ENCODE measurements at regions not wholly inside any gene's neighbourhood (a gene's known extent, or its start where the extent isn't known, plus 50 kb on each side); places are given as distances from the start of the nearest gene placed in this dataset.
"Not testable (repeated sequence)": the region's sequence is repeated elsewhere in the genome, so short reads cannot be mapped to it uniquely, and the experiment has no call there.

DNA sequence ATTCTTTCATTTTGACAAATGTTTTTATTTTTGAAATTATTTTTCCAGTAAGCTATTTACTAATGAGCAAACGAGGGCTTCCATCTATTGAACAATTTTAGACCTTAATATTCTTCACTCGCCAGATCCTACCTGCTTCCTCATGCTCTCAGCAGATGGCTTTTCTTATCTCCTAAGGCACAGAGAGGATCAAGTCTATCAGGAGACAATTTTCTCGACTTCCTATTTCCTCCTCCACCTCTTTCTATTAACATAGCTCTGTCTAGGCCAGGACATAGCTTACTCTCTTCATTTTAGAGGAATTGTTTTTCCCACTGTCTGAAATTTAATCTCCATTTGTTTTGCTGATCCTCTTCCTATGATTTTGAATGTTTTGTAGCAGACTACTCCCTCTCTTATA is 87.0 kb upstream of the MAN1A1 start:
- no peak for DNase-seq (ENCODE audit: low read depth)

DNA sequence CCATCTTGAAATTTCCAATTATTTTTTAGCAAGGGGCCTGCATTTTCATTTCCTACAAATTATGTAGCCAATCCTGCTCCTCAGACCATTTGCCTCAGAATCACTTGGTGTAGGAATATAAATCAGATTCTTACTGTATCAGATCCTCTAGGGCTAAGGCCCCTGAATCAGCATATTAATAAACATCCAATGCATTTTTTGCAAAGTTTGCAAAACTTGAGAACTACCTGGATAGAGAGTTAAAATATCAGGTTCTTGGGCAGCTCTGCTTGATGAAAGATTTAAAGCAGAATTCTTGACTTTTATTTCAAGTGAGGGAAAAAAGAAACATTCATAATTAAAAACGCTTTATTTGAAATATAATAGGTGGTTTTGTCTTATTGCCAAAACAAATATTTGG is 82.2 kb upstream of the MAN1A1 start:
- TF ChIP-seq, protein P1, sequence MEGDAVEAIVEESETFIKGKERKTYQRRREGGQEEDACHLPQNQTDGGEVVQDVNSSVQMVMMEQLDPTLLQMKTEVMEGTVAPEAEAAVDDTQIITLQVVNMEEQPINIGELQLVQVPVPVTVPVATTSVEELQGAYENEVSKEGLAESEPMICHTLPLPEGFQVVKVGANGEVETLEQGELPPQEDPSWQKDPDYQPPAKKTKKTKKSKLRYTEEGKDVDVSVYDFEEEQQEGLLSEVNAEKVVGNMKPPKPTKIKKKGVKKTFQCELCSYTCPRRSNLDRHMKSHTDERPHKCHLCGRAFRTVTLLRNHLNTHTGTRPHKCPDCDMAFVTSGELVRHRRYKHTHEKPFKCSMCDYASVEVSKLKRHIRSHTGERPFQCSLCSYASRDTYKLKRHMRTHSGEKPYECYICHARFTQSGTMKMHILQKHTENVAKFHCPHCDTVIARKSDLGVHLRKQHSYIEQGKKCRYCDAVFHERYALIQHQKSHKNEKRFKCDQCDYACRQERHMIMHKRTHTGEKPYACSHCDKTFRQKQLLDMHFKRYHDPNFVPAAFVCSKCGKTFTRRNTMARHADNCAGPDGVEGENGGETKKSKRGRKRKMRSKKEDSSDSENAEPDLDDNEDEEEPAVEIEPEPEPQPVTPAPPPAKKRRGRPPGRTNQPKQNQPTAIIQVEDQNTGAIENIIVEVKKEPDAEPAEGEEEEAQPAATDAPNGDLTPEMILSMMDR (IDR thresholded peaks at IDR 0.05; ENCODE audit: insufficient read depth, low read depth, low read length, missing control alignments), result no peak
- DNase-seq (ENCODE audit: low read depth), result no peak
- no peak overlapping the region for H3K4me3 ChIP-seq (ENCODE audit: low read depth, low read length)

More for the DNA sequence above, 87.0 kb upstream of the MAN1A1 start:
- H3K4me3 ChIP-seq (ENCODE audit: low read depth, low read length), result no peak overlapping the region
- TF ChIP-seq, protein P1 (IDR thresholded peaks at IDR 0.05; ENCODE audit: insufficient read depth, low read depth, low read length, missing control alignments), result no peak

DNA sequence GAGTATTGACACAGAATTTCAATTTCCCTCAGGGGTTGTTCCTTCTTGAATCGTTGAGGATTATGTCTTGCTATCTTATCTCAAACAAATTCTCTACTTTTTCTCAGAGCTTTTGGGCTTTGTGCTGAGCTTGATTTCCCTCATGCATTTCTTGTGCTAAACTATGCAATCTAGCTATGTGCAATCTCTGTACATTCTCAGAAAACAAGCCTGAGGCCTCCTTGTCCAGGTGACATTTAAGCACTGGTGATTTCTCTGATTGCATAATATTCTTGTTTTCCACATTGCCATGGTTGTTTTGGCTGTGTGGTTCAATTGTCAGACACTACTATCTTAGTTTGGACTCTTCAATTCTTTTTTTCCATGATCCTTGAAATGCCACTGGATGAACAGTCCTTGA is 81.2 kb upstream of the MAN1A1 start:
- no peak for DNase-seq (ENCODE audit: low read depth)
- TF ChIP-seq, protein P1 (IDR thresholded peaks at IDR 0.05; ENCODE audit: insufficient read depth, low read depth, low read length, missing control alignments), result no peak
- no peak overlapping the region for H3K4me3 ChIP-seq (ENCODE audit: low read depth, low read length)

DNA sequence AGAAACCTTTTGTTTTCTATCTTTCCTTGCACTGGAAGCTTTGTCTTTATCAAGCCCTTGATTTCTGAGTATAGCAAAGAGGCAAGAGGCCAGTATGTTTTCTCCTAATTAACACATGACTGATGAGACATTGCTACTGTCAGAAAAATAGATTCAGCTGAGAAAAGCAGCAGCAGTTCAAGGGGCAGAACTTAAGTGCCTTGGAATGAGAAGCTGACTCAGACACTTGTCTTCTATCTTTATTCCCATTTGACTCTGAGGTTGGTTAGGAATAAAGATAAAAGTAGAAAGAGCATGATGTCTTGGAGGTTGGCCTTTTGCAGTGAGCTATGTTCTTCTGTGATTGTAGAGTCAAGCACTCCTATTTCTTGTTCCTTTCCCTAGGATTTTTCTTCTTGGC is 79.1 kb upstream of the MAN1A1 start:
- no peak overlapping the region for H3K4me3 ChIP-seq (ENCODE audit: low read depth, low read length)
- no peak for DNase-seq (ENCODE audit: low read depth)
- TF ChIP-seq, protein P1 (IDR thresholded peaks at IDR 0.05; ENCODE audit: insufficient read depth, low read depth, low read length, missing control alignments), result no peak

DNA sequence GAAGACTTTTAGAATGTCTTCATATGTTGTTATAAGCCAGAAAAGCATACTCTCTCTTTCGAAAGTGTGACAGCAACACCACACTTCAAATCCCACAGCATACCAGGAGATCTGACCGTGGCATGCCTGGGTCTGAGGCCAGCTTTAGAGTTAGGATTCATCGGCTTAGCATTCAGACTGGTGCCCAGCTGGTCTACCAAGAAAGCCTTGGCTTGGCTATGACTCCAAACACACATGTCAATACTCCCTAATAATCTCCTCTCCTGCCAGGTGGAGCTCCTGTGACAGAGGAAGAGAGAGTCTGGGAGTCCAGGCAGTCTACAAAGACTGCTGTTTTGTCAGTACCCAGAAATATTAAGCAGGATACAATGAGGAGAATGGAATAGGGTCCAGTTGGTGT is 77.1 kb upstream of the MAN1A1 start:
- TF ChIP-seq, protein P1 (IDR thresholded peaks at IDR 0.05; ENCODE audit: insufficient read depth, low read depth, low read length, missing control alignments), result no peak
- no peak overlapping the region for H3K4me3 ChIP-seq (ENCODE audit: low read depth, low read length)
- DNase-seq (ENCODE audit: low read depth), result no peak

DNA sequence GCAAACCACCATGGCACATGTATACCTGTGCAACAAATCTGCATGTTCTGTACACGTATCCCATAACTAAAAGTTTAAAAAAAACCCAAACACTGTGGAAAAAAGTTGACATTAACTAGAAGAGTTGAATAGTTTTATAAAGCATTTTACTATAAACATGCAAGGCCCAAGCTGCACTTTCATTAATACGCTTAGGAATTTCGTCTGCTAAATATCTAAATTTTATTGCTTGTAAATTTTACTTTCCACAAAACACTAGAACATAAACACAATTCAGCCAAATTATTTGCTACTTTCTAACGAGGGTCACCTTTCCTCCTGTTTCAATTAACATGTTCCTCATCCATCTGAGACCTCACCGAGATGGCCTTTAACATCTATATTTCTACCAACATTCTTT is 74.4 kb upstream of the MAN1A1 start:
- H3K4me3 ChIP-seq (ENCODE audit: low read depth, low read length), result no peak overlapping the region
- TF ChIP-seq, protein P1 (IDR thresholded peaks at IDR 0.05; ENCODE audit: insufficient read depth, low read depth, low read length, missing control alignments), result no peak

DNA sequence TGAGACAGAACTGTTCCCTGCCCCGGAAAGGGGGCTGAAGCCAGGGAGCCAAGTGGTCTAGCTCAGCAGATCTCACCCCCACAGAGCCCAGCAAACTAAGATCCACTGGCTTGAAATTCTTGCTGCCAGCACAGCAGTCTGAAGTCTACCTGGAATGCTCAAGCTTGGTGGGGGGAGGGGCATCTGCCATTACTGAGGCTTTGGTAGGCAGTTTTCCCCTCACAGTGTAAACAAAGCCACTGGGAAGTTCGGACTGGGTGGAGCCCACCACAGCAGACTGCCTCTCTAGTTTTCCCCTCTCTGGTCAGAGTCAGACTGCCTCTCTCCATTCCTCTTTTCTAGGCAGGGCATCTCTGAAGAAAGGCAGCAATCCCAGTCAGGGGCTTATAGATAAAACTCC is 68.5 kb upstream of the MAN1A1 start:
- not testable (repeated sequence) for DNase-seq (ENCODE audit: low read depth); H3K4me3 ChIP-seq (ENCODE audit: low read depth, low read length)

More for the DNA sequence above, 74.4 kb upstream of the MAN1A1 start:
- no peak for DNase-seq (ENCODE audit: low read depth)

Measured in GM12865 (cell line).